ENCODE measurements at regions not wholly inside any gene's neighbourhood (a gene's known extent, or its start where the extent isn't known, plus 50 kb on each side); places are given as distances from the start of the nearest gene placed in this dataset.
"Not testable (repeated sequence)": the region's sequence is repeated elsewhere in the genome, so short reads cannot be mapped to it uniquely, and the experiment has no call there.

GRCh38 chr6:169000022-169000421 is 253.6 kb downstream of the THBS2 start:
- no peak for DNase-seq

- DNase-seq: no peak
Measured at GRCh38 chr6:168999392-168999791, 254.3 kb downstream of the THBS2 start.

GRCh38 chr6:168996356-168996625 is 257.4 kb downstream of the THBS2 start:
- DNase-seq: no peak

- no peak for DNase-seq
Measured at GRCh38 chr6:168995526-168996355, 257.9 kb downstream of the THBS2 start.

- DNase-seq: no peak
Measured at GRCh38 chr6:168994956-168995355, 258.7 kb downstream of the THBS2 start.

- DNase-seq: no peak
Measured at GRCh38 chr6:168992446-168993144, 261.1 kb downstream of the THBS2 start.

- not testable (repeated sequence) for DNase-seq
Measured at GRCh38 chr6:168991695-168992094, 262.0 kb downstream of the THBS2 start.

- no peak for DNase-seq
Measured at GRCh38 chr6:168990019-168990751, 263.5 kb downstream of the THBS2 start.

GRCh38 chr6:168989421-168989820 is 264.2 kb downstream of the THBS2 start:
- no peak for DNase-seq

- no peak for DNase-seq
Measured at GRCh38 chr6:168988801-168989200, 264.8 kb downstream of the THBS2 start.

GRCh38 chr6:168988280-168988679 is 265.4 kb downstream of the THBS2 start:
- no peak for DNase-seq

GRCh38 chr6:168985705-168986104 is 267.9 kb downstream of the THBS2 start:
- no peak for DNase-seq

- no peak for DNase-seq
Measured at GRCh38 chr6:168983925-168984324, 269.7 kb downstream of the THBS2 start.

GRCh38 chr6:168981187-168981586 is 272.5 kb downstream of the THBS2 start:
- no peak for DNase-seq

GRCh38 chr6:168979254-168979653 is 274.4 kb downstream of the THBS2 start:
- DNase-seq: no peak

GRCh38 chr6:168972128-168972527 is 281.5 kb downstream of the THBS2 start:
- DNase-seq: no peak

GRCh38 chr6:168971549-168971948 is 282.1 kb downstream of the THBS2 start:
- no peak for DNase-seq

GRCh38 chr6:168968801-168969200 is 284.8 kb downstream of the THBS2 start:
- no peak for DNase-seq

GRCh38 chr6:168968228-168968627 is 285.4 kb downstream of the THBS2 start:
- DNase-seq: no peak

- no peak for DNase-seq
Measured at GRCh38 chr6:168967281-168967925, 286.2 kb downstream of the THBS2 start.

- DNase-seq: no peak
Measured at GRCh38 chr6:168964138-168964835, 289.4 kb downstream of the THBS2 start.

GRCh38 chr6:168962886-168963285 is 290.8 kb downstream of the THBS2 start:
- DNase-seq: no peak

- DNase-seq: no peak
Measured at GRCh38 chr6:168961264-168961656, 292.4 kb downstream of the THBS2 start.

All from inflammatory macrophage (primary cell).